Colon (tissue), 2 donors: ENCODE measurements at regions not wholly inside any gene's neighbourhood (a gene's known extent, or its start where the extent isn't known, plus 50 kb on each side); places are given as distances from the start of the nearest gene placed in this dataset.
A peak's percentile ranks its signal among the peaks of the same experiment; 100 is the strongest.

Experiments used
- FAIRE-seq: peaks from 2 replicates; lab custom pipeline; 2012; peaks lifted over from hg19 to GRCh38; lab: Jason Lieb, UNC
- donor health status: control.
- donor health status: control.

- no peak for FAIRE-seq
Measured at GRCh38 chr6:40973304-40973703, 65.7 kb downstream of the UNC5CL start.

GRCh38 chr6:40972814-40973213 lies 66.2 kb downstream of the UNC5CL start:
- peak; percentile 28 for FAIRE-seq

GRCh38 chr6:40972190-40972589 lies 66.8 kb downstream of the UNC5CL start:
- no peak for FAIRE-seq

- no peak for FAIRE-seq
Measured at GRCh38 chr6:40968620-40969164, 70.3 kb downstream of the UNC5CL start.

DNA sequence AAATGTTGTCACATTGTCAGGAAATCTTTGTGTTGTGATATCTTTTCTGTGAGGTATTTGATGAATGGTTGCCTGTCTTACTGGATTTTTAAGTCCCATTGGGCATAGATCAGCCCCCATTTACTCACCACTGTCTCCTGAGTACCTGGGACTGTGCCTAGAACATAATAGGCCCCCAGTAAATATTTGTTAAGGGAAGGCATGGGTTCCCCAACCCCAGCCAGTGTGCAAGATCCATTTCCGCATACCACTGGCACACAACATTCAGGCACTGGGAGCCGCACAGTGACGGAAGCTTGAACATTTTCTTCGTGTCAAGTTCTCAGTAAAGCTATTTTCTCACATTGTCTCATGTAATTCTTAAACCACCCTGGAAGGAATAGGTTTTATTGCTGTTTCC lies 72.2 kb downstream of the UNC5CL start:
- no peak for FAIRE-seq

GRCh38 chr6:40965046-40965445 lies 74.0 kb downstream of the UNC5CL start:
- FAIRE-seq = no peak

DNA sequence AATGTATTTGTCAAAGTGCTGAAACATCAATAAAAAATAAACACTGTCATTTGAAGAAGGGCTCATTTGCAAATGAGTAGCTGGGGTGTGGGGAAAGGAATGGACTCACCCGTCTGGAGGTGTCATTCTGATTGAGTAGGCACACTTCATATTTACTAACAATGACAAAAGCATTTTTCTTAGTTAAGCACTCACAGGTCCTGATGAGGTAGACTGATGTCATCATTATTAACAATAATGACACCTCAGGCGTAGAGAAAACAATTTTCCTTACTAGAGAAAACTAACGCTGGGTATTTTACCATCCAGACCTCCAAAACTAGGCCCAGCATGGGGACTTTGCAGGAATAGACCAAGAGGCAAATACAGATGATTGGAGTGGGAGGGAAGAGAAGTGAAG lies 76.0 kb downstream of the UNC5CL start:
- FAIRE-seq = no peak

- FAIRE-seq = no peak
Measured at GRCh38 chr6:40962241-40962640, 76.8 kb downstream of the UNC5CL start.

- FAIRE-seq = no peak
Measured at GRCh38 chr6:40961831-40962230, 77.2 kb downstream of the UNC5CL start.

GRCh38 chr6:40960742-40961430 lies 78.1 kb downstream of the UNC5CL start:
- FAIRE-seq = no peak

DNA sequence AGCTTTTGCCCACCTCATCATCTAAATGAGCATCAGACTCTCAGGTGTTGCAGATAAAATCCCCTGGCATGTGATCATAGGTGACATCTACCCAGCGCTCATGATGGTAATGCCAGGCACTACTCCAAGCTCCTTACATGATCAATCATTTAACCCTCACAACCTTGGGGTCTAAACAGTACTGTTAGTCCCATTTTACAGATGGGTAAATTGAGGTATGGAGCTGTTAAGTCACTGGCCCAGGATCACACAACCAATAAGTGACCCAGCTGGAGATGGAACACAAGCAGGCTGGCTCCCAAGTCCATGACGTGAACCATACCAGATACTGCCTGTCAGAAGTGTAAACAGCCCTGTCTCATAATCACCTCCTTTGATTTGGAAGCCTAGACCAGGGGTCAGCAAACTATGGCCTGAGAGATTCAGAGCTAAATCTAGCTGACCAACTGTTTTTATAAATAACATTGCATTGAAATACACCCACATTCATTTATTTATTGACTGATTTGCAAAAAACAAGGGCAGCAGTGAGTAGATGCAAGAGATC lies 79.2 kb downstream of the UNC5CL start:
- FAIRE-seq = no peak

DNA sequence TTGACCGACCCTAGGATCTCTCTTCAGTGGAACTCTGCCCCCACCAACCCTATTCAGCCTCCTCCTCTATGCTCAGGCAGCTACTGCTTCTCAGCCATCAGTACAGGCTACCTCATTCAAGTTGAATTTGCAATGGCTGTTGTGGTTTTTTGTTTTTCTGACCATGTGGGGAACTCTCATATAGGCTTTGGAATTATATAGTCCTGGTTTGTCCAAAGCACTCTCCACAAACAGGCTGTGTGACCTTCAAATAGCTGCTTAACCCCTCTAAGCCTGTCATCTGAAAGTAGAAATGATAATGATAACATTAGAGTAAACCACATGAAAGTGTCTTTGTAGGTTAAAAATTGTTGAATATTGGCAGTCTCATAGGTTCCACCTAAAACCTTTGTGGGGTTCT lies 80.3 kb downstream of the UNC5CL start:
- FAIRE-seq = no peak

GRCh38 chr6:40957616-40958492 lies 81.2 kb downstream of the UNC5CL start:
- no peak for FAIRE-seq

DNA sequence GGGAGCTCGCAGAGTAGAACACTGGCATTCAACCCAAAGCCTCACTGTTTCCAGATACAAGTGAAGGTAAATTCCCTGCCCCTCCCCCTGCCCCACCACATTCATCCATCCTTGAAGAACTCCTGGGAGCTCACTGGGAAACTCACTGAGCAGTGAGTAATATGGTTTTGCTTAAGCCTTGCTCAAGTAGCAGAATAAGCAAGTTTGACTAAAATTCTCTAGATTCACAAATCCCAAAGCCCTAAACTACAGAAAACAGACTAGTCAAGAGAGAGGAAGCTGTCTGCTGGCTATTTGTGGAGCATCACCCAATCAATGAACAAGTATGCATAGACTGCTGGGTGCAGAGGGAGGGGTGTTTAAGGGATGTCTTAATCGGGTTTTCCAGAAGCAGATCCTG lies 82.1 kb downstream of the UNC5CL start:
- no peak for FAIRE-seq

GRCh38 chr6:40955178-40955545 lies 83.9 kb downstream of the UNC5CL start:
- no peak for FAIRE-seq

DNA sequence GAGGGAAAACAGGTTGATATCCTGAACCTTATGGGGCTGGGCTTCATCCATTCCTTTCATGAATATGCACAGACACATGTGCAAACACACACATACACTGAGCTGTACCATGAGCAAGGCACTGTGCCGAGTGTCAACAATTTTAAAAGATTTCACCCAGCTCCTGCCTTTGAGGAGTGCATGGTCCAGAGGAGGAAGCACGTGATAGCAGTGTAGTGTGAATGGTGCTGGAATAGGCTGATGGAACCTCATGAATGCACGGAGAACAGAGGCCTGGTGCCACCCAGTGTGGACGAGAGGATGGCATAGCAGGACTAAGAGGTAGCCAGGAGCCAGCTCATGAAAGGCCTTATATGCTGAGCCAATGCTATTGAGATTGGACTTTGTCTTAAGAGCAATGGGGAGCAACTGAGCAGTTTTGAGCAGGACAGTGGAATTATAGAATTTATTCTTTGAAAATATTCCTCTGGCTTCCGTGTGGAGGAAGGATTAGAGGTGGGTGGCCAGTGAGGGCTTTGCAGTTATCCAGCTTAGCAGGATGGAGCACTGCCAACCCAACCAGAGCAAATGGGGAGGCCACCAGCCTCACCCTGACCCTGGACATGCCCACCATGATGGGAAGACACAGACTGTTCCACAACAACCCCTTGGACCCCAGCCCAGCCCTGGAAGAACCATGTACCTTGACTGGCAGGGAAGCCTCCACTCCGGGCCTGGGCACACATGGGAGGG lies 84.4 kb downstream of the UNC5CL start:
- no peak for FAIRE-seq

GRCh38 chr6:40953486-40953885 lies 85.5 kb downstream of the UNC5CL start:
- no peak for FAIRE-seq

DNA sequence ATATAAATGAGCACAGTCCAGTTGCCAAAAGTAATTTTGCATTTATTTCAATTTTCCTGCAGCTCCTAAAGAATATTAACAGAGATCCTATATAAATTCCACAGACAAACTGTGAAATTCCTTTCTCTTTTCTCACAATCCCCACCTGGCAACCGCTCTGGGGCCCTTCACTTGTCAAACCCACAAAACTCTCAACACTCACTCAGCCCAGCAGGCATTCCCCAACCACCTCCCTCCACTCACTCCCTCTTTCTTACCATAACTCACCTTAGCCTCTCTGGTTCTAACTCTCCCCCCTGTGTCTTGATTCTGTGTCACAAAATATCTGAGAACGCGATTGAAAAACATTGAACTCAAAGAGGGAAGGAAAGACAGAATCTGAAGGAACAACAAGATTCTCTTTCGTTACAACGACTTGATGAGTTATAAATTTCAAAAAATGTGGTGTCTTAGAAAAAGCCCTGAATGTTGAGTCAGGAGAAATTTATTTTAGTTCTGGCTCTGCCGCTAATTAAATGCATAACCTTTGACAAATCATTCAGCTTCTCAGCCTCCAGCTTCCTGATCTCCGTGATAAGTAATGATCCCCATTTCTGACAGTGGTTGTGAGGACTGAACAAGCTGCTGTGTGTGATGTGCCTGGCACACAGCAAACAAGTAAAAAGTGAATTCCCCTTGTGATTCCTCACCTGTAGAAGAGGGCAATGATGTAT lies 87.9 kb downstream of the UNC5CL start:
- no peak for FAIRE-seq

- no peak for FAIRE-seq
Measured at GRCh38 chr6:40948570-40948969, 90.5 kb downstream of the UNC5CL start.

DNA sequence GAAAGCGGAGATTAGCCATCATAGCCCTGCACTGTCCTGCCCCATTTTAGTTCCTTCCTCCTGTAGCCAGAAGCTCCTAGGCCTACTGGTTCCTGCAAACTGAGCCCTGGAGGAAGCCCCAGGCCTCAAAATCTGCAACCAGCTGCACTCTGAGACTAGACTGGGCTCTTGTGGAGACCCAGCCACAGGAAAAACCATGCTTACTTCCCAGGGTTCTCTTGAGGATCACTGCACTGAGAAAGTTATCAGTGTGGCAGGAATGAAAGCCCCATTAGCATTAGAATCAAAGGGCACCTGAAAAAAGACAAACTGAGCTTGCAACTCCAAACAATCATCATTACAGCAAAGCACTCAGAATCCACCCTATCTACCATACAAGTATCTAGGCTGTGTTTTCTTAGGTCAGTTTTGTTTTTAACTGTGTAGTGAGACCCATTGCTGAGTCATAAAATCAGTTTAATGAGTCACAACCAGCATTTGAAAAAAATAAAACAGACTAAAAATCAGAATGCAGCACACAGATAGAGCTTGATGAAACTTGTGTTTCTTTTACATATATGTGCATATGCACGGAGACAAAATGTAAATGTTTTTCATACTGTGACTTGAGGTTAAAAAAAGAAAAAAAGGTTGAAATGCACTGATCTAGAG lies 91.0 kb downstream of the UNC5CL start:
- no peak for FAIRE-seq

GRCh38 chr6:40946738-40947301 lies 92.2 kb downstream of the UNC5CL start:
- FAIRE-seq = no peak
